HG02763 (cell line): ENCODE measurements at regions not wholly inside any gene's neighbourhood (a gene's known extent, or its start where the extent isn't known, plus 50 kb on each side); places are given as distances from the start of the nearest gene placed in this dataset.

Experiments
- ATAC-seq: cut with Tn5 transposase; IDR thresholded peaks from one replicate; pipeline ENCODE4 v1.9.1; 2021; ENCODE audit warnings: mild to moderate bottlenecking, moderate library complexity; ENCODE audit not compliant: unreplicated experiment

GRCh38 chr4:110290511-110290910 is 92.1 kb upstream of the ELOVL6 start:
- ATAC-seq: no peak

GRCh38 chr4:110289601-110290100 is 91.2 kb upstream of the ELOVL6 start:
- ATAC-seq: no peak

GRCh38 chr4:110287130-110287529 is 88.7 kb upstream of the ELOVL6 start:
- peak; percentile 100 for ATAC-seq

- no peak for ATAC-seq
Measured at GRCh38 chr4:110278127-110278526, 79.7 kb upstream of the ELOVL6 start.

DNA sequence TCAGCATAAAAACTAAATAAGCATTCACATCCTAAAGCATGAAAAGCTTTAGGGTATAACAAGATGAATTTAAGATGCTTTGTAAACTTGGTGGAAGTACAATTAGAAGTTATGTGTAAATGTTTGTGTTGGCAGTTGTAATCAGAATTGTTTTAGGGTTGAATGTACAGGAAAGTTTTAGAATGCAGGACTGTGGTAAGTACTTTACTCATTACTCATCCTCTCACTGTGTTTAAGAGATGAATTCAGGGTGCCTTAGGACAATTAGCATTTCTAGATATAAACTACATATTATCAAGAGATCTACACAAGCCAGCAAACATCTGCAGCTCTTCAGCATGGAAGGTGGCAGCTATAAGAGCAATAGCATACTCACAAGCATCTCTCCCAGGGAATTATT is 77.5 kb upstream of the ELOVL6 start:
- ATAC-seq: no peak

DNA sequence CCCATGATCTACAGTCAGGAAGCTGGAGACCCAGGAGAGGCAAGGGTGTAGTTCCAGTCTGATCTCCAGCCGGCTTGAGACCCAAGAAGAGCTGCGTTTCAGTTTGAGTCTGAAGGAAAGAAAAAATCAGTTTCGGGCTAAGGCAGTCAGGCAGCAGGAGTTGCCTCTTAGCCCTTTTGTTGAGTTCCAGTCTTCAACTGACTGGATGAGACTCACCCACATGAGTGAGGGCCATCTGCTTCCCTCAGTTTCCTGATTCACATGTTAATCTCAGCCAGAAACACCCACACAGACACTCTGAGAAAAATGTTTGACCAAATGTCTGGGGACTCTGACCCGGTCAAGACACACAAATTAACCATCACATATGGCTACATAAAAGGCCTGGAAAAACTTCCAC is 73.6 kb upstream of the ELOVL6 start:
- no peak for ATAC-seq

- no peak for ATAC-seq
Measured at GRCh38 chr4:110270492-110271197, 72.2 kb upstream of the ELOVL6 start.

DNA sequence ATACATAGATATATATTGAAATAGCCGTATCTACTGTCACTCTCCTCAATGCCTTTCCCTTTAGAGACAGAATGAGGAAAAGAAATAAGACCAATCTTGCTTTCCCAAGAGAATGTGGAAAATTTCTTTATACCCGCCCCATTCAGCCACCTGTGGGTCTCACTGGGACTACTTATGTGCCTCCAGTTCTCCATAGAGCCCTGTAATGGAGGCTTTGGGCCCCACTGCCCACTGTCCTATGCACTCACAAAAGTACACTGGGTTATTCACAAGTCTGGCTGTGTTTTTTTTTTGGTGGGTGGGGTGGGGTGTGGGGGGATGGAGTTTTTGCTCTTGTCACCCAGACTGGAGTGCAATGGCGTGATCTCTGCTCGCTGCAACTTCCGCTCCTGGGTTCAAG is 70.4 kb upstream of the ELOVL6 start:
- ATAC-seq: no peak

DNA sequence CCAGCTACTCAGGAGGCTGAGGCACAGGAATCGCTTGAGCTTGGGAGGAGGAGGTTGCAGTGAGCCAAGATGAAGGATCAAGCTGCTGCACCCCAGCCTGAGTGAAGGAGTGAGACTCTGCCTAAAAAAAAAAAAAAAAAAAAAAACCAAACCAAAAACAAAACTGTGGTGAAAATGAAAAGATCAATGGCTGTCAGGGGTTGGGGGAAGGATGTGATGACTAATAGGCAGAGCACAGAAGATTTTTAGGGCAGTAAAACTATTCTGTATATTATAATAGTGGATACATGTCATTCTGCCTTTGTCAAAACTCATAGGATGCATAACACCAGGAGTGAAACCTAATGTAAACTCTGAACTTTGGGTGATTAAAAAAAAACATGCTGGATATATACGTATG is 69.9 kb upstream of the ELOVL6 start:
- no peak for ATAC-seq

DNA sequence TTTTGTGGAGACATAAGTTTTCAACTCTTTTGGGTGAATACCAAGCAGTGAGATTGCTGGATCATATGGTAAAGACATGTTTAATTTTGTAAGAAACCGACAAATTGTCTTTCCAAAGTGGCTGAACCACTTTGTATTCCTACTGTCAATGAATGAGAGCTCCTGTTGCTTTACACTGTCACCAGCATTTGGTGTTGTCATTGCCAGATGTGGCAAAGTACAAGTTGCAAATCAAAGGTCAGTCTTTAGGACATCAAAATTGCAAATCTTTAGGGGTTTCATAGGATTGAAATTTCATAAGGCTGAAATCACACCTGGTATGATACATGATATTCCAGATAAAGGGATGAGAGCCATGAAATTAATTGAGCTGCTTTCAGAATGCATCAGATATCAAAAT is 67.7 kb upstream of the ELOVL6 start:
- no peak for ATAC-seq

DNA sequence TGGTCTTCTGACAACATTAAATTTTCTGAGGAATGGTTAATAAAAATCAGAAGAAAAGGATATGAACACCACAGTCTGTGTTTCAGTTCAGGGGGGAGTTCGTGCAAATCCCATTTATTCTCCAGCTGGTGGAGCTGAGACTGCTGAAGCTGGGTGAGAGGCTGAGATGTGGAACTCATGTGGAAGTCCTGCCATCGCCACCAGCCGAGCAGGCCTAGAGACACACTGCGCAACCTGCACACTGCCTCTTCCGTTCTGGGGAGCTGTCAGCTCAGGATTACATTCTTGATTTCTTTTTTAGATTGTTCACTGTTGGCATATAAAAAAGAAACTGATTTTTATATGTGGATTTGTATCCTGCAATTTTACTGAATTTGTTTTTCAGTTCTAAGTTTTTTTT is 66.6 kb upstream of the ELOVL6 start:
- no peak for ATAC-seq

DNA sequence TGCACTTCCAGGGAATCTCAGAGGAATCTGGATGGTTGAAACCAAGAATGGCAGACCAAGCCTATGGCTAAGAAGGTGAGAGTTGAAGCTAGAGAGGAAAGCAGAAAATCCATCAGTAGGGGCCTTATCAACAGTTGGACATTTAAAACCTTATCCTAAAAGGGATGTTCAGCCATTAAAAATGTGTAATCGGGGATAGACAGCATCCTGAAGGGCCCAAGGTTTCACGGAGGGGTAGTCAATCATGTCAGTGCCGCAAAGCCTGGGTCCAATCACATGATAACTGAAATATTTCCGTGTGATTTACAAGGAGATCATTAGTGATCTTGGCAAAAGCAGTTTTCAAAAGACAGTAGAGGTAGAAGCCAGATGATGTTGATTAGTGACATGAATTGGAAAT is 61.9 kb upstream of the ELOVL6 start:
- no peak for ATAC-seq

GRCh38 chr4:110250023-110250387 is 51.6 kb upstream of the ELOVL6 start:
- no peak for ATAC-seq

DNA sequence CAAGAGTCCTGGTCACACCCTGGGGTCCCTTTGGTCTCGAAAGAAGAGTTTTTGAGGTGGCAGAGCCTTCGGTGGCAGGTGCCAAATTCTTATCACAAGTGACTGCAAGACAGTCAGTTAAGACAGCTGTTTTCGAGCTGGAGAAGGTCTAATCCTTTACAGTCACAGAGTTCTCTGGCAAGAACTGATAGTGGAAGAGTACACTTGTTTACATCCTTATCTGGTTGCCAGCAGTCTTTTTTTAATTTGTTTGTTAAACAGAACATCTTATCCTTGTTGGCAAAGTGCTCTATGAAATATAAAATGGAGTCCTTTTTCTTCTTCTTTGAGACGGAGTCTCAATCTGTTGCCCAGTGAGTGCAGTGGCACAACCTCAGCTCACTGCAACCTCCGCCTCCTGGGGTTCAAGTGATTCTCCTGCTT is 50.4 kb upstream of the ELOVL6 start:
- ATAC-seq: no peak
